ENCODE measurements at regions not wholly inside any gene's neighbourhood (a gene's known extent, or its start where the extent isn't known, plus 50 kb on each side); places are given as distances from the start of the nearest gene placed in this dataset.

DNA sequence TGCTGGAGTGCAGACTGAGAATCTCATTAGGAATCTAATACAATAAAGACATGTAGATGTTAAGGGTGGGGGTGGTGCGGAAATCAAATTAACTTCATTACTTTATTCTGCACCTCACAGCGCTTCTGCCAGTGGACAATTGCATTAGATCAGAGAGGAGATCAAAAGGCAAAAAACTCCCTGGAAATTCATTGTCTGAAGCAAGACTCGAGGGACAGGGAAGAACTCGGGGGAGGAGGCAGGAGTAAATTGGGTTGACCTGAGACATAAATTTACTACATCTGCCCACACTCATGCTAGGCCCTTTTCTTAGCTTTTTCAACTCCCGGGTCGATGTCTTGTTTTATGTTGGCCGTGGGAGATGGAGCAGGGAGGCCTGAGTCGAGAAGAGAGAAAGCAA, 315.4 kb downstream of the SPATA17 start:
- no peak for DNase-seq
- H3K27me3 Mint-ChIP-seq, result no peaks in the 10 kb centered on the region
- ChIA-PET POLR2A (no interaction called here), CTCF (no interaction called here)
- no peaks in the 10 kb centered on the region for H3K4me1 Mint-ChIP-seq
- no peak for ATAC-seq (ENCODE audit: low read depth)
- intact Hi-C loops (cut with micrococcal nuclease), result no loop called here
- no peaks in the 10 kb centered on the region for H3K9me3 Mint-ChIP-seq
- no peak overlapping the region for H3K4me3 Mint-ChIP-seq
- no peak overlapping the region for H3K27ac Mint-ChIP-seq
- no peaks in the 10 kb centered on the region for H3K36me3 Mint-ChIP-seq (ENCODE audit: low read depth)
- TF ChIP-seq, protein P1, sequence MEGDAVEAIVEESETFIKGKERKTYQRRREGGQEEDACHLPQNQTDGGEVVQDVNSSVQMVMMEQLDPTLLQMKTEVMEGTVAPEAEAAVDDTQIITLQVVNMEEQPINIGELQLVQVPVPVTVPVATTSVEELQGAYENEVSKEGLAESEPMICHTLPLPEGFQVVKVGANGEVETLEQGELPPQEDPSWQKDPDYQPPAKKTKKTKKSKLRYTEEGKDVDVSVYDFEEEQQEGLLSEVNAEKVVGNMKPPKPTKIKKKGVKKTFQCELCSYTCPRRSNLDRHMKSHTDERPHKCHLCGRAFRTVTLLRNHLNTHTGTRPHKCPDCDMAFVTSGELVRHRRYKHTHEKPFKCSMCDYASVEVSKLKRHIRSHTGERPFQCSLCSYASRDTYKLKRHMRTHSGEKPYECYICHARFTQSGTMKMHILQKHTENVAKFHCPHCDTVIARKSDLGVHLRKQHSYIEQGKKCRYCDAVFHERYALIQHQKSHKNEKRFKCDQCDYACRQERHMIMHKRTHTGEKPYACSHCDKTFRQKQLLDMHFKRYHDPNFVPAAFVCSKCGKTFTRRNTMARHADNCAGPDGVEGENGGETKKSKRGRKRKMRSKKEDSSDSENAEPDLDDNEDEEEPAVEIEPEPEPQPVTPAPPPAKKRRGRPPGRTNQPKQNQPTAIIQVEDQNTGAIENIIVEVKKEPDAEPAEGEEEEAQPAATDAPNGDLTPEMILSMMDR (IDR thresholded peaks at IDR 0.05), result no peak

DNA sequence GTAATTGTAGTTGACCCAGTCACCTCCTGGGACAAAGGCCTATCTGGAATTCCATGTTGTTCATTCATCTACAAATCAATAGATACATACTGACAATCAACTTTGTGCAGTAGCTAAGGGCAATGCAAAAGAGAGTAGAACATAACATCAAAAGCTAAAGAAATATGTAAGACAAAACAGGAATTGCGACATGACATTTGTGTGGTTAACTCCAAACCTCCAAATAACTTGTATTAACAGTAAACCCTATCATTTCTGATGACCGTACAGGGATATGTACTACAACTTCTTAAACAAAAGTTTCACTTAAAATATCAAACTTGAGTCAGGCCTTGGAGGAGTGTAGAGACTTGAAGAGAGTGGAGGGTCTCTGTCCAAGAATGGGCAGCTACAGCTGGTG, 317.6 kb downstream of the SPATA17 start:
- Mint-ChIP-seq H3K36me3 (ENCODE audit: low read depth) (no peaks in the 10 kb centered on the region), H3K4me1 (no peaks in the 10 kb centered on the region), H3K27me3 (no peaks in the 10 kb centered on the region), H3K4me3 (no peak overlapping the region), H3K9me3 (no peaks in the 10 kb centered on the region), H3K27ac (no peak overlapping the region)
- POLR2A ChIA-PET, result no interaction called here
- intact Hi-C loops (cut with micrococcal nuclease), result no loop called here
- TF ChIP-seq, protein P1 (IDR thresholded peaks at IDR 0.05), result no peak
- CTCF ChIA-PET, result no interaction called here
- ATAC-seq (ENCODE audit: low read depth) (no peak), DNase-seq (no peak)

- H3K27ac Mint-ChIP-seq, result no peak overlapping the region
- intact Hi-C loops (cut with micrococcal nuclease), result no loop called here
- no peak for DNase-seq
- no peaks in the 10 kb centered on the region for H3K36me3 Mint-ChIP-seq (ENCODE audit: low read depth)
- TF ChIP-seq, protein P1 (IDR thresholded peaks at IDR 0.05), result no peak
- H3K4me3 Mint-ChIP-seq, result no peak overlapping the region
- H3K4me1 Mint-ChIP-seq, result no peaks in the 10 kb centered on the region
- H3K9me3 Mint-ChIP-seq, result peaks cover 3% of the 10 kb centered on the region
- CTCF ChIA-PET, result no interaction called here
- ATAC-seq (ENCODE audit: low read depth), result no peak
- no peaks in the 10 kb centered on the region for H3K27me3 Mint-ChIP-seq
- POLR2A ChIA-PET, result no interaction called here
These were observed 322.2 kb downstream of the SPATA17 start for GRCh38 chr1:217953330-217953729.

DNA sequence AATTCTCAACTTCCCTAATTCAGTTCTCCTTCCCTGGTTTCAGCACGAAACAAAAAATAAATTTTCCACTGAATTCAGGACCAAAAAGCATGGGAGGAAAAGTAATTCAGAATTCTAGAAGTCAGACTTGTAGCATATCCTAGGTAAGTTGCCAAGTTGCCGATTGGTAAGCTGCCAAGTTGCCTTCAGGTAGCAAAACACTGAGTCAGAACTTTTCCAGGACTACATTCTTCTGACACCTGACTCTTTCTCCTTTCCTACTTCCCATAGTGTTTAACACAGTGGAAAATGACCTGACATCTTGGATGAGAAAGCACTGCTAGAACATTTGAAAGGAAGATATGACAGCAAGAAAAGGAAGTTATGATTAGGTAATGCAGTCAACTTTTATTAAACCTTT, 322.8 kb downstream of the SPATA17 start:
- Mint-ChIP-seq H3K36me3 (ENCODE audit: low read depth) (no peaks in the 10 kb centered on the region), H3K4me1 (no peaks in the 10 kb centered on the region), H3K27me3 (no peaks in the 10 kb centered on the region), H3K27ac (no peak overlapping the region), H3K4me3 (no peak overlapping the region), H3K9me3 (peaks cover 5% of the 10 kb centered on the region)
- intact Hi-C loops (cut with micrococcal nuclease), result no loop called here
- no peak for DNase-seq
- ATAC-seq (ENCODE audit: low read depth), result no peak
- TF ChIP-seq, protein P1 (IDR thresholded peaks at IDR 0.05), result no peak
- POLR2A ChIA-PET, result no interaction called here
- CTCF ChIA-PET, result no interaction called here

GRCh38 chr1:217955723-217956122, 324.6 kb downstream of the SPATA17 start:
- Mint-ChIP-seq H3K9me3 (peaks cover 5% of the 10 kb centered on the region), H3K27me3 (no peaks in the 10 kb centered on the region), H3K4me1 (no peaks in the 10 kb centered on the region), H3K36me3 (ENCODE audit: low read depth) (no peaks in the 10 kb centered on the region), H3K4me3 (no peak overlapping the region), H3K27ac (no peak overlapping the region)
- ChIA-PET CTCF (no interaction called here), POLR2A (no interaction called here)
- DNase-seq, result no peak
- intact Hi-C loops (cut with micrococcal nuclease), result no loop called here
- TF ChIP-seq, protein P1 (IDR thresholded peaks at IDR 0.05), result no peak
- ATAC-seq (ENCODE audit: low read depth), result no peak
